ENCODE measurements at regions not wholly inside any gene's neighbourhood (a gene's known extent, or its start where the extent isn't known, plus 50 kb on each side); places are given as distances from the start of the nearest gene placed in this dataset.

DNA sequence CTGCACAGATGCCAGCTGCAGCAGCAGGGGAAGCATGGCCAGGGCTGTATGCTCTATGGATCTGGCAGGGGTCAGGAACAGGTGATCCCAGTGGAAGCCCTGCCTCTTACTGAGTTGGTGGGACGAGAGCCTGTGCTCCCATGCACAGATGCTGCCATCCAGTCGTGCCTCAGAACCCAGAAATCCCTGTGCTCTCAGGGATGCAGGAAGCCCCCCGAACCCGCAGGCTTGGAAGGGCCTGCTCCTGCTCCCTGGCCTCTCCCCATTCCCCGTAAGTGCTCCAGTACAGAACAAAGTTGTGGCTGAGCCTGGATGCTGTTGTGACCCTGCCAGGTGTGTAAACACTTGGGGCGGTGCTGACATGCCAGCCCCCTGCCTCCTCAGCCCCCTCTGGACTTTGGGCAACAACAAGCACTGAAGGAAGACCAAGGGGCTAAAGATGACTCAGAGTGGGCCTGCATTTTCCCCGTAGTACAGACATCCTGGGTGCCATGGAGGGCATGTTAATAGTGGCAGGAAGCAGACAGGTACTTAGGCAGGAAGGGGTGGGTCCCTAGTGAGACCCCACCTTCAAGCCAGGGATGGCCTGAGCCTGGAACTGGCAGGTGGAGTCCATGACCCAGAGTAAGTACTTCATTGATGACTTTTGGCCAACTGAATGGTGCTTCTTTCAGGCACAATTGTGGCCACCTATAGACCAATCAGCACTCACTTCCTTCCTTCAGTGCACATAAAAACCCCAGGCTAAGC, 1640.7 kb downstream of the C4orf33 start:
- Histone ChIP-seq H2AFZ (ENCODE audit: low read length) (no peak overlapping the region), H3K27ac (ENCODE audit: insufficient read depth, low read length) (no peak overlapping the region), H4K20me1 (ENCODE audit: control insufficient read depth, extremely low read depth, insufficient read depth, low read length) (no peaks in the 10 kb centered on the region), H3K4me3 (replicated peaks in 1 of 4; ENCODE audit: control extremely low read depth in 1 of 4, insufficient read depth in 1 of 4, low read depth in 3 of 4, low read length in 4 of 4) (no peak overlapping the region), H3K79me2 (ENCODE audit: control insufficient read depth, insufficient read depth, low read length) (no peaks in the 10 kb centered on the region), H3K4me2 (ENCODE audit: extremely low read depth, insufficient read depth, low read length) (no peak overlapping the region), H3K9me3 (ENCODE audit: control insufficient read depth, insufficient read depth, low read depth, low read length) (no peaks in the 10 kb centered on the region), H3K27me3 (ENCODE audit: control insufficient read depth, insufficient read depth, low read length) (no peaks in the 10 kb centered on the region), H3K4me1 (ENCODE audit: control insufficient read depth, extremely low read depth, insufficient read depth, low read length) (no peaks in the 10 kb centered on the region), H3K36me3 (ENCODE audit: control insufficient read depth, insufficient read depth, low read length) (no peaks in the 10 kb centered on the region), H3K9ac (ENCODE audit: insufficient read depth, low read length) (no peak overlapping the region)
- TF ChIP-seq EZH2 (IDR thresholded peaks at IDR 0.05; ENCODE audit: low read length, missing control alignments) = no peak
- no peak for TF ChIP-seq CTCF (conservative IDR thresholded peaks at IDR 0.05 in 1 of 2, IDR thresholded peaks at IDR 0.05 in 1 of 2; ENCODE audit: low read depth in 1 of 2, low read length in 2 of 2)
- no peak for DNase-seq (ENCODE audit: low read depth in 2 of 2)

GRCh38 chr4:130738233-130738632, 1642.3 kb downstream of the C4orf33 start:
- H3K4me2 ChIP-seq (ENCODE audit: extremely low read depth, insufficient read depth, low read length) = no peak overlapping the region
- H2AFZ ChIP-seq (ENCODE audit: low read length) = no peak overlapping the region
- H3K4me1 ChIP-seq (ENCODE audit: control insufficient read depth, extremely low read depth, insufficient read depth, low read length) = no peaks in the 10 kb centered on the region
- no peak for DNase-seq (ENCODE audit: low read depth in 2 of 2)
- H4K20me1 ChIP-seq (ENCODE audit: control insufficient read depth, extremely low read depth, insufficient read depth, low read length) = no peaks in the 10 kb centered on the region
- H3K79me2 ChIP-seq (ENCODE audit: control insufficient read depth, insufficient read depth, low read length) = no peaks in the 10 kb centered on the region
- no peaks in the 10 kb centered on the region for H3K36me3 ChIP-seq (ENCODE audit: control insufficient read depth, insufficient read depth, low read length)
- no peak overlapping the region for H3K27ac ChIP-seq (ENCODE audit: insufficient read depth, low read length)
- no peaks in the 10 kb centered on the region for H3K27me3 ChIP-seq (ENCODE audit: control insufficient read depth, insufficient read depth, low read length)
- TF ChIP-seq EZH2 (IDR thresholded peaks at IDR 0.05; ENCODE audit: low read length, missing control alignments) (no peak), CTCF (conservative IDR thresholded peaks at IDR 0.05 in 1 of 2, IDR thresholded peaks at IDR 0.05 in 1 of 2; ENCODE audit: low read depth in 1 of 2, low read length in 2 of 2) (no peak)
- H3K9ac ChIP-seq (ENCODE audit: insufficient read depth, low read length) = no peak overlapping the region
- H3K4me3 ChIP-seq (replicated peaks in 1 of 4; ENCODE audit: control extremely low read depth in 1 of 4, insufficient read depth in 1 of 4, low read depth in 3 of 4, low read length in 4 of 4) = no peak overlapping the region
- no peaks in the 10 kb centered on the region for H3K9me3 ChIP-seq (ENCODE audit: control insufficient read depth, insufficient read depth, low read depth, low read length)

- DNase-seq (ENCODE audit: low read depth in 2 of 2) = peak; percentile 1 to 32
- H2AFZ ChIP-seq (ENCODE audit: low read length) = no peak overlapping the region
- no peak for TF ChIP-seq EZH2 (IDR thresholded peaks at IDR 0.05; ENCODE audit: low read length, missing control alignments)
- TF ChIP-seq CTCF (conservative IDR thresholded peaks at IDR 0.05 in 1 of 2, IDR thresholded peaks at IDR 0.05 in 1 of 2; ENCODE audit: low read depth in 1 of 2, low read length in 2 of 2) = no peak
- H3K79me2 ChIP-seq (ENCODE audit: control insufficient read depth, insufficient read depth, low read length) = no peaks in the 10 kb centered on the region
- no peaks in the 10 kb centered on the region for H3K36me3 ChIP-seq (ENCODE audit: control insufficient read depth, insufficient read depth, low read length)
- H3K27me3 ChIP-seq (ENCODE audit: control insufficient read depth, insufficient read depth, low read length) = no peaks in the 10 kb centered on the region
- no peaks in the 10 kb centered on the region for H4K20me1 ChIP-seq (ENCODE audit: control insufficient read depth, extremely low read depth, insufficient read depth, low read length)
- no peak overlapping the region for H3K4me3 ChIP-seq (replicated peaks in 1 of 4; ENCODE audit: control extremely low read depth in 1 of 4, insufficient read depth in 1 of 4, low read depth in 3 of 4, low read length in 4 of 4)
- no peaks in the 10 kb centered on the region for H3K4me1 ChIP-seq (ENCODE audit: control insufficient read depth, extremely low read depth, insufficient read depth, low read length)
- H3K9me3 ChIP-seq (ENCODE audit: control insufficient read depth, insufficient read depth, low read depth, low read length) = no peaks in the 10 kb centered on the region
- H3K9ac ChIP-seq (ENCODE audit: insufficient read depth, low read length) = no peak overlapping the region
- H3K4me2 ChIP-seq (ENCODE audit: extremely low read depth, insufficient read depth, low read length) = no peak overlapping the region
- H3K27ac ChIP-seq (ENCODE audit: insufficient read depth, low read length) = no peak overlapping the region
Observed at GRCh38 chr4:130747842-130748241, 1651.9 kb downstream of the C4orf33 start.

Data from fibroblast of lung (primary cell).